ENCODE measurements at regions not wholly inside any gene's neighbourhood (a gene's known extent, or its start where the extent isn't known, plus 50 kb on each side); places are given as distances from the start of the nearest gene placed in this dataset.

GRCh38 chr6:21881969-21882465 is 288.5 kb downstream of the SOX4 start:
- DNase-seq (ENCODE audit: low read depth, low spot score): no peak
- no peaks in the 10 kb centered on the region for H3K9me1 ChIP-seq (replicated peaks; ENCODE audit: control insufficient read depth, extremely low read depth, insufficient read depth, low read length)
- H2AFZ ChIP-seq (ENCODE audit: low read depth, low read length): no peak overlapping the region
- no peaks in the 10 kb centered on the region for H3K9me3 ChIP-seq (replicated peaks; ENCODE audit: control insufficient read depth, insufficient read depth, low read length)
- no peak for FAIRE-seq
- POLR2A ChIA-PET: no interaction called here
- H3K4me1 ChIP-seq (ENCODE audit: control insufficient read depth, extremely low read depth, insufficient read depth, low read length): peaks cover 31% of the 10 kb centered on the region
- dilution Hi-C loops (cut with MboI; ENCODE audit: extremely low pct_ligation_motif_present, low sequenced_read_pairs) (no loop called here), intact Hi-C loops (cut with micrococcal nuclease) (no loop called here)
- no peak overlapping the region for H3K27ac ChIP-seq (ENCODE audit: insufficient read depth, low read depth, low read length)
- H4K20me1 ChIP-seq (replicated peaks; ENCODE audit: control insufficient read depth, extremely low read depth, insufficient read depth, low read length): no peaks in the 10 kb centered on the region
- no peaks in the 10 kb centered on the region for H3K79me2 ChIP-seq (ENCODE audit: control insufficient read depth, insufficient read depth, low read length)
- H3K9ac ChIP-seq (replicated peaks; ENCODE audit: extremely low read depth, insufficient read depth, low read length): no peak overlapping the region
- CTCF ChIA-PET: no interaction called here
- TF ChIP-seq FOS (IDR thresholded peaks at IDR 0.05; ENCODE audit: borderline replicate concordance, insufficient read depth, low read length): no peak
- TF ChIP-seq POLR2A (IDR thresholded peaks at IDR 0.05; ENCODE audit: low read depth, low read length): no peak
- no peak for TF ChIP-seq CTCF (IDR thresholded peaks at IDR 0.05; ENCODE audit: extremely low read depth in 1 of 2, insufficient read depth in 1 of 2, low read depth in 1 of 2, low read length in 2 of 2)
- no peak for TF ChIP-seq MYC (IDR thresholded peaks at IDR 0.05; ENCODE audit: low read depth, low read length)
- TF ChIP-seq EZH2 (IDR thresholded peaks at IDR 0.05; ENCODE audit: borderline replicate concordance, low read depth, low read length, severe bottlenecking): no peak
- TF ChIP-seq GATA2 (IDR thresholded peaks at IDR 0.05; ENCODE audit: insufficient read depth, insufficient read length, low read depth, low read length): no peak
- TF ChIP-seq, protein P1, sequence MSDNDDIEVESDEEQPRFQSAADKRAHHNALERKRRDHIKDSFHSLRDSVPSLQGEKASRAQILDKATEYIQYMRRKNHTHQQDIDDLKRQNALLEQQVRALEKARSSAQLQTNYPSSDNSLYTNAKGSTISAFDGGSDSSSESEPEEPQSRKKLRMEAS (IDR thresholded peaks at IDR 0.05; ENCODE audit: insufficient read depth, insufficient read length): no peak
- no peak for TF ChIP-seq POLR2AphosphoS5 (IDR thresholded peaks at IDR 0.05; ENCODE audit: insufficient read depth, low read depth, low read length)
- TF ChIP-seq JUN (IDR thresholded peaks at IDR 0.05; ENCODE audit: borderline replicate concordance, insufficient read depth, insufficient read length, low read depth): no peak
- H3K4me3 ChIP-seq (replicated peaks in 1 of 3; ENCODE audit: insufficient read depth in 1 of 3, low read depth in 1 of 3, low read length in 3 of 3): no peak overlapping the region
- no peaks in the 10 kb centered on the region for H3K27me3 ChIP-seq (ENCODE audit: control insufficient read depth in 2 of 2, insufficient read depth in 2 of 2, low read length in 2 of 2)
- no peaks in the 10 kb centered on the region for H3K36me3 ChIP-seq (ENCODE audit: control insufficient read depth in 2 of 2, extremely low read depth in 1 of 2, insufficient read depth in 2 of 2, low read length in 2 of 2)
- no TSS peak for BruUV-seq (replicated peaks)
- H3K4me2 ChIP-seq (ENCODE audit: insufficient read depth, low read length): no peak overlapping the region

Data from endothelial cell of umbilical vein (primary cell).